Activated T-helper 1 cell treated with anti-CD3 and anti-CD28 coated beads, Interleukin-12 subunit alpha, Interleukin-12 subunit beta, Interleukin-2, Interleukin-4 antibody, amounts not matched to agents 30 ng/mL and 10 ng/mL and 1 ng/mL, durations not matched to agents 14 hours and 24 hours and 36 hours (primary cell): ENCODE measurements at regions not wholly inside any gene's neighbourhood (a gene's known extent, or its start where the extent isn't known, plus 50 kb on each side); places are given as distances from the start of the nearest gene placed in this dataset.

Source experiments
- DNase-seq: peaks from one replicate; pipeline ENCODE4 v3.0.0; 2021; ENCODE audit warnings: low spot score
- H3K27ac Mint-ChIP-seq: one replicate; pipeline ENCODE4 v1.8.0; 2021; ENCODE audit warnings: mild to moderate bottlenecking, mixed read lengths
- H3K27me3 Mint-ChIP-seq: one replicate; pipeline ENCODE4 v1.8.0; 2022; ENCODE audit warnings: mild to moderate bottlenecking, moderate library complexity, mixed read lengths; ENCODE audit not compliant: insufficient read depth
- H3K36me3 Mint-ChIP-seq: one replicate; pipeline ENCODE4 v1.8.0; 2021; ENCODE audit warnings: low read depth, mixed read lengths
- H3K4me1 Mint-ChIP-seq: one replicate; pipeline ENCODE4 v1.8.0; 2021; ENCODE audit warnings: low read depth, mixed read lengths
- H3K4me3 Mint-ChIP-seq: one replicate; pipeline ENCODE4 v1.8.0; 2021; ENCODE audit warnings: mild to moderate bottlenecking, moderate library complexity, mixed read lengths
- H3K9me3 Mint-ChIP-seq: one replicate; pipeline ENCODE4 v1.8.0; 2021; ENCODE audit warnings: mixed read lengths
- intact Hi-C: fragments of 100-400 bp; cut with micrococcal nuclease; formaldehyde crosslinking; loops from one replicate; pipeline ENCODE4 v1.15.1; 2024

DNA sequence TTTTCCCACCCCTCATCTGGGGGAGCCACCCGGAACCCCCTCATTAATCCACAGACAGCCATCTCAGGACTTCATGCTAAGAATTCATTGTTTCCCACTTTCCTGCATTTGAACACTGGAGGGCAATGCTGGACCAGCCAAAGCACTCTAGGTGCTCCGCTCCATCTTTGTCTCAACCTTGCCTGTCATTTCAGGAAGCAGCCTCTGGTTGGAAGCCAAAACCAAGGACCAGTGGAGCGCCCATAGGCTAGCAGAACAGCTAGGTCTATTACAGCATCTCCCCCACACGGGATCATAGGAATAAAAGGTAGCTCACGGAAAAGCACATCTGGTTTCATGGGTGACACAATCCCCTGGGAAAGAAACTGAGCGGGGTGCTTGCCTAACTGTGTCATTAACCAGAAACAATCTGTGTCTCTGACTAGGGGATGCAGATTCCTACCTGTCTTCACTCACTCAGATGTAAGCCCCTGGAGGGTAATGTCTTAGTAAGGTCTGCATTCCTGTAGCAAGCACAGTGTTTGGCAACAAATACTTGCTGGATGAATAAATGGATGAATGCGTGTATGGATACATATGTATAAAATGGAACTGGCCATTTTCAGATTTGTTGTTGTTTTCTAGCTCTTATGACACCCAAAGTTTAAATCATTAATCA is 197.0 kb downstream of the DAD1 start:
- DNase-seq: no peak
- Mint-ChIP-seq H3K27ac (no peak overlapping the region), H3K9me3 (no peaks in the 10 kb centered on the region), H3K27me3 (no peaks in the 10 kb centered on the region), H3K4me3 (no peak overlapping the region), H3K36me3 (no peaks in the 10 kb centered on the region), H3K4me1 (no peaks in the 10 kb centered on the region)
- intact Hi-C loops: no loop called here

DNA sequence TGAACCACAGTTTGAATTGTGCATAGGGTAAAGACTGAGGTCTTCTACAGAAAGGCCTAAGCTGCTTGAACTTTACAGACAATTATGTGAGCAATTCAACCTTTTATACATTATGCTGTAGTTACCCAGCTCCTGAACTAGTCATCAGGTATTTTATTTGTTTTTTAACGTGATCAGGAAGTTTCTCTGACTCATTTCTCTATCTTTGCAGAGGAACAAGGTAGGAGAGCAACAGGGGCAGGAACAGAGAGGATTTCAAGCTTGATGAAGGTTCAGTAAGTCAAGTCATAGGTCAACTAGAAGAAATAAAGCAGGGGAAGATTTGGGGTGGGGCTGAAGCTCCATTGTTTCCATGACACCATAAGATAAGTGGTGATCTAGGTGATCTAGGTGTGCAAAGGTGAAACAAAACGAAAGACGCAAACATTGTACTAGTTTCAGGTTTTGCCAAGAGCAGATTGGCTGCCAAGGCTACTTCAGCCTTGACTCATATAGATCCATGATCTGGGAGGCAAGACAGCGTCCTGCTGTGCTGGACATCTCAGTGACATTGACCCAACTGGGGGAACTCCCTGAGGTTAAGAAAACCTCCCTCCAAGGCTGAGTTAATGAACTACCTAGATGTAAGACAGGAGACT is 198.1 kb downstream of the DAD1 start:
- Mint-ChIP-seq H3K9me3 (no peaks in the 10 kb centered on the region), H3K36me3 (no peaks in the 10 kb centered on the region), H3K27ac (no peak overlapping the region), H3K27me3 (no peaks in the 10 kb centered on the region), H3K4me3 (no peak overlapping the region), H3K4me1 (no peaks in the 10 kb centered on the region)
- DNase-seq: no peak
- intact Hi-C loops: no loop called here

DNA sequence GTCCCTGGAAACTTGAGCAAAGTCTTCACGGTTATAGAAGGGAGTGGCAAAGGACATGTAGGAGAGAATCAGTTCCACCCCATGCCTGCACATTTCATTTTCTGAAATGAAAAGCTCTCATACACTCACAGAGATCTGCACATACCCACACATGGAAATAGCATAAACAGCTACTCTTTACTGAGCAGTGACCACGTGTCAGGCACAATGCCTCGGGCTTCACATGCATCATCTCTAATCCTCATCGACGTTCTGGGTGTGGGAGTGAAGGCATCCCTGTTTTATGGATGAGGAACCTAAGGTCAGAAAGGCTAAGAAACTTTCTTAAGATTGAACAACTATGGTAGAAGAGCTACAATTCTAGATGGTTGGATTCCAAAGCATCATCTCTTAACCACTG is 198.8 kb downstream of the DAD1 start:
- Mint-ChIP-seq H3K27ac (no peak overlapping the region), H3K4me3 (no peak overlapping the region), H3K4me1 (no peaks in the 10 kb centered on the region), H3K36me3 (no peaks in the 10 kb centered on the region), H3K27me3 (no peaks in the 10 kb centered on the region), H3K9me3 (no peaks in the 10 kb centered on the region)
- no peak for DNase-seq
- intact Hi-C loops: no loop called here

DNA sequence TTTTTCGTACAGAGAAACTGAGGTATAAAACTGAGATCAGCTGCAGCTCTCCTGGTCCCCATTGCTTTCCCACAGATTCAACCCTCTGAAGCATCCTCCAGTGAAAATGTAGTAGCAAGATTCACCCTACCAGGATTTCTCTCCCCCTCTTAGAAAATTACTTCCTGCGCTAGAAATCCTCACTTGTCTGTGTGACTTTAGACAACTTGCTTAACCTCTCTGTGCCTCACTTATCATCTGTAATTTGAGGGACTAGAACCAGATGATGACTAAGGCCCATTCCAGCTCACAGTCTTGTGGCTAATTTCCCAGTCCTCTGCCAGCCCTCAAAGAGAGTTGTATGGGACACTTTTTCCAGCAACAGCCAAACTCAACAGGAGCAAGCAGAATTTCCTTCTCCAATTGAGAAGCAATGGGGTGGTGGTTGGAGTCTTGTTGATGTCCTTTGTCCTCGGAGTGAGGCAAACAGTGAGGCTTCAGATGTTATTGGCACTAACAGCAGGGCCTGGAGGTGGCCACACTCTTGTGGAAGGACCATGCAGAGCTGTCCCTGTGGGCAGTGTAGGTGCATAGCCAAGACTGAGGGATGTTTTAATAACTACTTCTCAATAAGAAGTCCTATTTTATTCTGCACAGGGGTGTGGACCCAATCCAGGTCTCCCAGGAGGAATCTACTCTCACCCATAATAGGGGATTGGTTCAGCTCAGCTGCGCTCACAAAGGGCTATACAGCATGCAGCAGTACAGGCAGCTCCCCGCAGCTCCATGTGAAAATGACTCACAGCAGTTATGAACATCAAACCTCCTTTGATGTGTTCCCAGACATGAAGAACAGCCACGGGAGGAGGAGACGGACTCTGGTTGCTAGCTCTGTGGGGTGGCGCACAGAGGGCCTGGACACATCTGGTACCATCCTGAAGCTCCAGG is 200.1 kb downstream of the DAD1 start:
- Mint-ChIP-seq H3K4me3 (no peak overlapping the region), H3K27ac (no peak overlapping the region), H3K4me1 (no peaks in the 10 kb centered on the region), H3K9me3 (no peaks in the 10 kb centered on the region), H3K36me3 (no peaks in the 10 kb centered on the region), H3K27me3 (no peaks in the 10 kb centered on the region)
- intact Hi-C loops: loop anchor here (5.0 to 10.0 kb wide), 2 partner anchors 88 to 166 kb away; no protein-coding TSS in a partner anchor
- no peak for DNase-seq

DNA sequence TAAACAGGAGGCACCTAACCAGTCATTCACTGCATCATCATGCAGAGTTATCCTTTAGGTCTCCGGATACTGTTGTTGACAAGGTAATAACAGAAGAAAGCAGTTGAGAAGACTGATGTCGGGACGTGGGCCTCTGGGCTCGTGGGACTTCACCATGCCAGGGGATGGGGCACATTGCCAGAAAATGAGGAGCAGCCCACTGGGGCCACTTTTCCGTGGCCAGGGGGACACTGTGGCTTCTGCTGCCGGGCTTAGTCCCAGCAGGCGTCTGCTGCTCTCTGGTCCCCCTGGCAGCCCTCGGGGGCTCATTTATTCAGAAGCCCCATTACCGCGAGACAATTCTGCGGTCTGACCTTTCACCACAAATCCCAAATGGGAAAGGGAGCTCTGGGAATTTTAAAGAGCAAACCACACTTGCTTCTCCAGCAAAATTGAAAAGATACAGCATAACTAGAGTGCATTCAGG is 201.2 kb downstream of the DAD1 start:
- intact Hi-C loops: loop anchor here (5.0 to 10.0 kb wide), 2 partner anchors 89 to 167 kb away; no protein-coding TSS in a partner anchor
- no peaks in the 10 kb centered on the region for H3K9me3 Mint-ChIP-seq

DNA sequence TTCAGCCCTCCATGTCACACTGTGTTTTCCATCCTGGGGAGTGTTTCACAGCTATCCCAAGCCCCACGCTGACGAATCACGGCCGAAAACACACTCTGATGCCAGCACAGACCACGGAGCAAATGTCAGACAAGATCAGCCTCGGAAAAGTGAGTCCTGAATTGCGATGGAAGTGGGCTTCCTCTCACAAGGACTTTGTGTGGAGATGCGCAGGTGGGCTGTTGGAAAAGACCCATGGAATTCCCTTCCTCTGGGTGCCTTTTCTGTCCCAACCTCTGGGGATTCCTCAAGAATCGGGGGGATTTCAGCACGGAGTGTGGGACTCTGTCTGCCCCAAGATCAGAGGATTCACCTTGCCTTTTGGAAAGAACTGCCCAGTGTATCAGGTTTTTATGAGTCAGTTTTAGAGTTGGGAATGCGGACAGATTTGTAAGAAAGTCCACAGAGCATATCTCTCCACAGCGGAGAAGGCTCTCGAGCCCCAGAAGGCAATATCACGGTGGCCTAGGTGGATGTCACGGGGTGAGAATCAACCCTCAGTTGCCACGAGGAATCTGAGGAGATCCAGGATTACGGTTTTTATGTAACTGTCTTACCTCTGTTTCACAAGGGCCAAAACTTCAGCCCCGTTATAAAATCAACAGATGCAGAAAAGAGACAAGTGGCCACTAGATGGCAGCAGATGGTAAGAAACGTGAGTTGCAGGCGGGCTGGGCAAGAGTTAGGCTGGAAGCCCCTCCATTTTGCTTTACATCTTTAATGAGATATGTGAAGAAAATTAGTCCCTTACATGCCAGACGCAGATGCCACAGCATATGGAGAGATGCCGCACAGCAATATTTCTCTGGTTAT is 201.9 kb downstream of the DAD1 start:
- intact Hi-C loops: loop anchor here (5.0 to 10.0 kb wide), 2 partner anchors 90 to 168 kb away; no protein-coding TSS in a partner anchor
- DNase-seq: no peak
- no peaks in the 10 kb centered on the region for H3K36me3 Mint-ChIP-seq
- H3K4me3 Mint-ChIP-seq: no peak overlapping the region
- no peaks in the 10 kb centered on the region for H3K9me3 Mint-ChIP-seq
- no peak overlapping the region for H3K27ac Mint-ChIP-seq
- no peaks in the 10 kb centered on the region for H3K27me3 Mint-ChIP-seq
- H3K4me1 Mint-ChIP-seq: no peaks in the 10 kb centered on the region

More for the DNA sequence above, 201.2 kb downstream of the DAD1 start:
- H3K4me3 Mint-ChIP-seq: no peak overlapping the region
- H3K27me3 Mint-ChIP-seq: no peaks in the 10 kb centered on the region
- H3K4me1 Mint-ChIP-seq: no peaks in the 10 kb centered on the region
- H3K36me3 Mint-ChIP-seq: no peaks in the 10 kb centered on the region
- H3K27ac Mint-ChIP-seq: no peak overlapping the region
- DNase-seq: no peak

DNA sequence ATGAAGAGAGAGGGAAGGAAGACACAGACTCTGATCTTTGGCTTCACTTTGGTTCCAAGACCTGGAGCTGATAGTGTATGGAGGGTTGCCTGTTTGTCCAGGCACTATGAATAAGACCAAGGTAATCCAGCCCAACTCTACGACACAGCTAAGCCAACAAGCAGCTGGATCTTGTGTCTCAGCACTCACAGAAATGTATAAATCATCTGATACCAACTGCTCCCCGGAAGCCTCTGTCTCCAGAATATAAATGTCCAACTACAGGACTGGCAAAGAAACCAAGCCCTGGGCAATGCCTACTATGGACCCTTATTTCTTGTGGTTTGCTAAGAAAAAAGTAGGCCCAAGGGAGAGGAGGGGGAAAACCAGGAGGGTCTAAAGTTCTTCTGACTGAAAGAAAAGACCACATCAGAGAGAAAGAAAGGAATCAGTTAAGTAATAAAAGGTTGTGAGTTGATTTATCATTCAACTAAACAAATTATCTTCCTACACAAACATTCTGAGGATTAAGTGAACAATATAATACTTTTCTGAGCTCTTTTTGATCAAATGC is 204.0 kb downstream of the DAD1 start:
- Mint-ChIP-seq H3K27ac (no peak overlapping the region), H3K4me3 (no peak overlapping the region), H3K4me1 (no peaks in the 10 kb centered on the region), H3K36me3 (no peaks in the 10 kb centered on the region), H3K27me3 (no peaks in the 10 kb centered on the region), H3K9me3 (no peaks in the 10 kb centered on the region)
- DNase-seq: no peak
- intact Hi-C loops: loop anchor here (5.0 to 10.0 kb wide), 2 partner anchors 92 to 170 kb away; no protein-coding TSS in a partner anchor

DNA sequence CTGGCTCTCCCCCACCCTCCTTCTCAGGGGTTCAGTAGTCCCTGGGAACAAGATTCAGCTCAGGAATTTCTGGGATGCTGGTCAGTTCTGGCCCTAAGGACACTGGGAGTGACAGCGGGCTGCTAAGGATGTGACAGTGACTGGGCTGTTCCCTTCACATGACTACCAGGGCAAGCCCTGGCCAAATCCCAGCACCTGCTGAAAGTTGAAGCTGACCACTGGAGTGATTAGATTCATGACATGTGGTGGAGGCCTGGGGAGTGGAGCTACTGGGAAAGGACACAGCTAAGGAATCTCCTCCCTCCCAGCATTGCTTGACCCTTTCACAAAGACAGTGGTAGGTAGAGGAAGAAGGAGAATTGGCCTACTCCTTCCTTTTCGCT is 204.9 kb downstream of the DAD1 start:
- no peaks in the 10 kb centered on the region for H3K9me3 Mint-ChIP-seq
- no peaks in the 10 kb centered on the region for H3K27me3 Mint-ChIP-seq
- no peak for DNase-seq
- no peak overlapping the region for H3K27ac Mint-ChIP-seq
- intact Hi-C loops: loop anchor here (10.0 kb wide), 1 partner anchor 171 kb away; no protein-coding TSS in a partner anchor
- H3K4me3 Mint-ChIP-seq: no peak overlapping the region
- H3K36me3 Mint-ChIP-seq: no peaks in the 10 kb centered on the region
- no peaks in the 10 kb centered on the region for H3K4me1 Mint-ChIP-seq

DNA sequence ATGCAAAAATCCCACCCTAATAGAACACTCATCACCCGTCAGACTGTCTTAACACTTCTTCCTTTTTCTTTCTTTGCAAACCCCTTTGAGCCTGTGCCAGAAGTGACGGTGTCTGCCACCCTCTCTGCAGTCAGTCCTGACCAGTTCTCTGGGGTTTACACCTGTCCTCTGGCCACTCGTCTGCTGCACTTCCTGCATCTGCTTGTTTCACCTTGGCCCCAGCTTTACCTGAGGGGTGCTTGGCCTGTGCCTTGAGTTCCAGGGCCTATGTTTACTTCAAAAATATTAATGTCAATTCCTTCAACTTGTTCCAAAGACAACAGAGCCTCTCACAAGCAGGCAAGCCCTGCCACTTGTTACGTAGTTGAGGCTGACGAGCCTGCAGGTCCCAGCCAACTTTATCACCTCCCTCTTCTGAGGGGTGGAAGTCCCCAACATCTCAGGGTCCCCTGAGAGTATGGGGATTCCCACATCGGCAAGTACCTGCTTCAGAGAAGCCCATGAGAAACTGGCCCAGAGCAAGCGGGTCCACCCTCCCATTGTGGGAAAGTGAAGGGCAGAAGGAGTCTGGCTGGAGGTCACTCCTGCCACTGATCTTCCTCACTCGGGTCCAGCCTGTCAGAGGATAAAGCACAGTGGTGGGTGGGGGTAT is 205.4 kb downstream of the DAD1 start:
- DNase-seq: no peak
- Mint-ChIP-seq H3K4me3 (no peak overlapping the region), H3K36me3 (no peaks in the 10 kb centered on the region), H3K9me3 (no peaks in the 10 kb centered on the region), H3K4me1 (no peaks in the 10 kb centered on the region), H3K27me3 (no peaks in the 10 kb centered on the region), H3K27ac (peak overlapping the region; percentile 23)
- intact Hi-C loops: loop anchor here (10.0 kb wide), 1 partner anchor 171 kb away; no protein-coding TSS in a partner anchor

DNA sequence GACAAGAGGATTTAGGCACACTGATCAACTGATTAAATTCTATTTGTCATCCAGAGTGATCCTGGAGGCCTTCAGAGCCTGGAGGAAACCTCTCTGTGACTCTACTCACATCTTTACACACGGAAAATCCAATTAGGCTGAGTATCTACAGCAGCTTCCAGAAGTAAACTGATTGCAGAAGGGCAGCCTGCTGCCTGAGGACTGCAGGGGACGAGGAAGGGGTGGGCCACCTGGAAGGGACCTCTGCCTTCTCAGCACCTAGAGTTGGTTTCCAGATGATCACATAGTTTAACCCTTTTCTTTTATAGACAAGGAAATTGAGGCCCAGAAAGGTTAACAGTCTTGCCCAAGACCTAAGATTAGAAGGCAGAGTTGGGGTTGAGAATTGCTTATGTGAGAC is 206.1 kb downstream of the DAD1 start:
- DNase-seq: no peak
- Mint-ChIP-seq H3K4me1 (no peaks in the 10 kb centered on the region), H3K27ac (no peak overlapping the region), H3K27me3 (no peaks in the 10 kb centered on the region), H3K9me3 (no peaks in the 10 kb centered on the region), H3K4me3 (no peak overlapping the region), H3K36me3 (no peaks in the 10 kb centered on the region)
- intact Hi-C loops: loop anchor here (10.0 kb wide), 1 partner anchor 172 kb away; no protein-coding TSS in a partner anchor

DNA sequence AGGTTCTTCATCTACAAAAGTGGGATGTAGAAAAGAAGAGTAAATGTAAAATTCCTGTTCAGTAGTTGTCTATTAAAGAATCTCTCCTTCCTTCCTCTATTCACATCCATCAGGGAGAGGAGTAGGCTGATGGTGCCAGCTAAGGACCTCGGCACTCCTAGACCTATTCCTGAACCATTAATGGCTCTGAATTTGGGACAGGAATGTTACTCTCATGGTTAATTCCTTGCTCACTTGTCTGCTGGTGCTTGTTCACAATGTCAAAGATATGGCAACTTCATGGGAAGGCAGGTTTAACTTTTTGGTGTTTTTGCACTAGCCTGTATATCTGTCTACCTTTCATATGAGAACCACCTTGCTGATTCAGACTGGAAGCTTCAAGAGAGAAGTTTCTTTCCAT is 206.6 kb downstream of the DAD1 start:
- no peak for DNase-seq
- Mint-ChIP-seq H3K4me3 (no peak overlapping the region), H3K9me3 (no peaks in the 10 kb centered on the region), H3K27ac (no peak overlapping the region), H3K4me1 (no peaks in the 10 kb centered on the region), H3K27me3 (no peaks in the 10 kb centered on the region), H3K36me3 (no peaks in the 10 kb centered on the region)
- intact Hi-C loops: loop anchor here (10.0 kb wide), 1 partner anchor 172 kb away; no protein-coding TSS in a partner anchor
